ENCODE measurements at regions not wholly inside any gene's neighbourhood (a gene's known extent, or its start where the extent isn't known, plus 50 kb on each side); places are given as distances from the start of the nearest gene placed in this dataset.

- TF ChIP-seq SAFB2 (IDR thresholded peaks at IDR 0.05; ENCODE audit: borderline replicate concordance, low read depth, low read length, severe bottlenecking), result no peak
- TF ChIP-seq EP300 (IDR thresholded peaks at IDR 0.05; ENCODE audit: low read length), result no peak
- TF ChIP-seq ZNF384 (IDR thresholded peaks at IDR 0.05; ENCODE audit: low read depth, low read length), result no peak
- no peak for TF ChIP-seq KDM1A (IDR thresholded peaks at IDR 0.05)
- TF ChIP-seq, protein P1, sequence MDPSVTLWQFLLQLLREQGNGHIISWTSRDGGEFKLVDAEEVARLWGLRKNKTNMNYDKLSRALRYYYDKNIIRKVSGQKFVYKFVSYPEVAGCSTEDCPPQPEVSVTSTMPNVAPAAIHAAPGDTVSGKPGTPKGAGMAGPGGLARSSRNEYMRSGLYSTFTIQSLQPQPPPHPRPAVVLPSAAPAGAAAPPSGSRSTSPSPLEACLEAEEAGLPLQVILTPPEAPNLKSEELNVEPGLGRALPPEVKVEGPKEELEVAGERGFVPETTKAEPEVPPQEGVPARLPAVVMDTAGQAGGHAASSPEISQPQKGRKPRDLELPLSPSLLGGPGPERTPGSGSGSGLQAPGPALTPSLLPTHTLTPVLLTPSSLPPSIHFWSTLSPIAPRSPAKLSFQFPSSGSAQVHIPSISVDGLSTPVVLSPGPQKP (CRISPR knock-in tag; IDR thresholded peaks at IDR 0.05), result no peak
Measured at GRCh38 chr4:155604718-155605626, 61.7 kb upstream of the GUCY1A1 start.

Measured in K562 (cell line).